A204.1 (cell line): ENCODE measurements at regions not wholly inside any gene's neighbourhood (a gene's known extent, or its start where the extent isn't known, plus 50 kb on each side); places are given as distances from the start of the nearest gene placed in this dataset.

Source experiments
- FAIRE-seq: peaks from 2 replicates; lab custom pipeline; 2012; peaks lifted over from hg19 to GRCh38; lab: Jason Lieb, UNC

- no peak for FAIRE-seq
These were observed 251.9 kb upstream of the TCERG1L start for GRCh38 chr10:131563411-131563810.

- FAIRE-seq, result no peak
These were observed 256.0 kb upstream of the TCERG1L start for GRCh38 chr10:131567279-131568162.

GRCh38 chr10:131568866-131569265, 257.3 kb upstream of the TCERG1L start:
- FAIRE-seq, result no peak

- FAIRE-seq, result no peak
These were observed 258.6 kb upstream of the TCERG1L start for GRCh38 chr10:131569851-131570715.

- no peak for FAIRE-seq
These were observed 259.3 kb upstream of the TCERG1L start for GRCh38 chr10:131570716-131571307.

- FAIRE-seq, result no peak
These were observed 259.8 kb upstream of the TCERG1L start for GRCh38 chr10:131571346-131571745.

GRCh38 chr10:131571865-131572264, 260.3 kb upstream of the TCERG1L start:
- FAIRE-seq, result no peak

GRCh38 chr10:131573256-131573655, 261.7 kb upstream of the TCERG1L start:
- no peak for FAIRE-seq

- no peak for FAIRE-seq
These were observed 262.2 kb upstream of the TCERG1L start for GRCh38 chr10:131573707-131574106.

- FAIRE-seq, result no peak
These were observed 262.8 kb upstream of the TCERG1L start for GRCh38 chr10:131574363-131574706.

GRCh38 chr10:131574707-131575430, 263.3 kb upstream of the TCERG1L start:
- FAIRE-seq, result no peak

- no peak for FAIRE-seq
These were observed 264.4 kb upstream of the TCERG1L start for GRCh38 chr10:131575877-131576276.

- FAIRE-seq, result no peak
These were observed 265.0 kb upstream of the TCERG1L start for GRCh38 chr10:131576341-131577177.

GRCh38 chr10:131577178-131577555, 265.6 kb upstream of the TCERG1L start:
- no peak for FAIRE-seq

- no peak for FAIRE-seq
These were observed 266.4 kb upstream of the TCERG1L start for GRCh38 chr10:131577786-131578471.

GRCh38 chr10:131578472-131578970, 267.0 kb upstream of the TCERG1L start:
- no peak for FAIRE-seq

- no peak for FAIRE-seq
These were observed 267.9 kb upstream of the TCERG1L start for GRCh38 chr10:131579251-131580071.

- FAIRE-seq, result no peak
These were observed 268.6 kb upstream of the TCERG1L start for GRCh38 chr10:131580076-131580652.

GRCh38 chr10:131580674-131581073, 269.2 kb upstream of the TCERG1L start:
- FAIRE-seq, result no peak
